HepG2 (cell line): ENCODE measurements at regions not wholly inside any gene's neighbourhood (a gene's known extent, or its start where the extent isn't known, plus 50 kb on each side); places are given as distances from the start of the nearest gene placed in this dataset.

ENCODE experiments used
- ATAC-seq: fragments of 200-7000 bp; cut with Tn5 transposase; 3 replicates; pipeline ENCODE4 v1.9.1; 2020; ENCODE audit warnings: mild to moderate bottlenecking, moderate library complexity
- BruUV-seq: library from RNA; stranded (reverse); fragments of 400-500 nt; replicated peaks from 2 replicates; lab custom pipeline; 2021; lab: Mats Ljungman, UMichigan
- CTCF ChIA-PET: fragments of 300-600 bp; formaldehyde crosslinking; extraction: SDS; loops from one replicate; lab custom pipeline; 2021; ENCODE audit warnings: low total read pairs, inconsistent platforms, low intra/inter-chr PET ratio; lab: Yijun Ruan, JAX
- POLR2A ChIA-PET: fragments of 350-600 bp; sonication (Branson Sonifier 250); formaldehyde crosslinking; loops from one replicate; lab custom pipeline; 2020; ENCODE audit warnings: antibody characterized with exemption, inconsistent platforms; lab: Yijun Ruan, JAX
- DNase-seq: peaks from one replicate; pipeline ENCODE4 v3.0.0-alpha.2; 2015; ENCODE audit warnings: low spot score
- FAIRE-seq: peaks from 3 replicates; lab custom pipeline; 2011; peaks lifted over from hg19 to GRCh38; lab: Jason Lieb, UNC
- H2AFZ ChIP-seq: one replicate; pipeline ENCODE4 v1.6.1; 2011; ENCODE audit warnings: low read length, inconsistent platforms
- H3K27ac ChIP-seq: fragments of 300-600 bp; 3 replicates; pipeline ENCODE4 v1.8.0; 2011; ENCODE audit warnings: mixed run types, mild to moderate bottlenecking, mixed read lengths, low read length, inconsistent platforms; ENCODE audit not compliant: insufficient read depth; ENCODE audit errors: extremely low read length
- H3K27me3 ChIP-seq, 2 experiments: fragments of 200-600 bp in 1 of 2; 2 replicates in 1 of 2; 3 replicates in 1 of 2; pipeline versions ENCODE4 v1.6.0 to v1.8.0; 2011; ENCODE audit warnings: low read length in 2 of 2, mild to moderate bottlenecking in 2 of 2, moderate library complexity in 2 of 2, inconsistent platforms in 1 of 2; ENCODE audit not compliant: insufficient read depth in 2 of 2, control insufficient read depth in 1 of 2
- H3K36me3 ChIP-seq, 2 experiments: fragments of 200-600 bp in 1 of 2; replicated peaks in 1 of 2; 2 replicates in 1 of 2; 3 replicates in 1 of 2; pipeline versions ENCODE4 v1.5.1 to v1.8.0; 2011; ENCODE audit warnings: low read length in 2 of 2, inconsistent platforms in 1 of 2; ENCODE audit not compliant: insufficient read depth in 2 of 2, control insufficient read depth in 1 of 2
- H3K4me1 ChIP-seq: 2 replicates; pipeline ENCODE4 v1.5.1; 2012; ENCODE audit warnings: low read length, inconsistent platforms; ENCODE audit not compliant: insufficient read depth
- H3K4me2 ChIP-seq: 2 replicates; pipeline ENCODE4 v1.6.0; 2011; ENCODE audit warnings: low read depth, low read length, inconsistent platforms
- H3K4me3 ChIP-seq, 3 experiments: fragments of 200-600 bp in 1 of 3; sonication (generic), shearing (Covaris generic) in 1 of 3; replicated peaks in 1 of 3; 2 replicates each; pipeline ENCODE4 v1.5.1; 2011 to 2016; ENCODE audit warnings: low read length in 3 of 3, inconsistent platforms in 2 of 3, low read depth in 2 of 3, mild to moderate bottlenecking in 2 of 3, control low read depth in 1 of 3, mixed read lengths in 1 of 3; ENCODE audit not compliant: insufficient read depth in 1 of 3
- H3K79me2 ChIP-seq: one replicate; pipeline ENCODE4 v1.6.1; 2011; ENCODE audit warnings: low read length, inconsistent platforms; ENCODE audit not compliant: insufficient read depth
- H3K9ac ChIP-seq: 2 replicates; pipeline ENCODE4 v1.6.0; 2011; ENCODE audit warnings: mild to moderate bottlenecking, low read depth, low read length, inconsistent platforms; ENCODE audit not compliant: insufficient read depth
- H3K9me3 ChIP-seq: 2 replicates; pipeline ENCODE4 v1.5.1; 2012; ENCODE audit warnings: mild to moderate bottlenecking, low read length
- H4K20me1 ChIP-seq: 2 replicates; pipeline ENCODE4 v1.6.0; 2011; ENCODE audit warnings: inconsistent platforms, mild to moderate bottlenecking, low read length, moderate library complexity; ENCODE audit not compliant: insufficient read depth
- AGO2 ChIP-seq: fragments of 200-400 bp; formaldehyde crosslinking; optimal IDR thresholded peaks from 2 replicates; pipeline ENCODE3; 2017; ENCODE audit warnings: mild to moderate bottlenecking, low read depth, low read length, moderate library complexity
- BCL6 ChIP-seq: IDR thresholded peaks from 2 replicates; pipeline ENCODE4 v1.6.1; 2016; ENCODE audit warnings: missing genetic modification reagents, missing compliant biosample characterization
- ELF1 ChIP-seq: sonication (generic); formaldehyde crosslinking; IDR thresholded peaks from 2 replicates; pipeline ENCODE4 v1.4.0; 2020; ENCODE audit warnings: missing genetic modification reagents
- HHEX ChIP-seq: IDR thresholded peaks from 2 replicates; pipeline ENCODE4 v1.6.1; 2016; ENCODE audit warnings: control low read depth
- JUNB ChIP-seq: sonication (generic); formaldehyde crosslinking; IDR thresholded peaks from 2 replicates; pipeline ENCODE4 v1.8.0; 2022; ENCODE audit warnings: missing genetic modification reagents, mild to moderate bottlenecking, borderline replicate concordance
- KDM2A ChIP-seq: sonication (generic); formaldehyde crosslinking; IDR thresholded peaks from 2 replicates; pipeline ENCODE4 v1.4.0; 2020; ENCODE audit warnings: low read depth, missing genetic modification reagents, borderline replicate concordance
- KMT2A ChIP-seq: sonication (generic); formaldehyde crosslinking; IDR thresholded peaks from 2 replicates; pipeline ENCODE4 v1.4.0; 2020; ENCODE audit warnings: missing genetic modification reagents
- MEF2D ChIP-seq: sonication (generic); formaldehyde crosslinking; IDR thresholded peaks from 2 replicates; pipeline ENCODE4 v1.5.1; 2020; ENCODE audit warnings: mild to moderate bottlenecking, missing genetic modification reagents
- NRL ChIP-seq: sonication (generic); formaldehyde crosslinking; IDR thresholded peaks from 2 replicates; pipeline ENCODE4 v1.5.0; 2020; ENCODE audit warnings: missing genetic modification reagents, mild to moderate bottlenecking, moderate library complexity, borderline replicate concordance
- PPARG ChIP-seq: conservative IDR thresholded peaks from 2 replicates; pipeline ENCODE4 v1.6.1; 2016; ENCODE audit warnings: missing biosample characterization, missing genetic modification reagents
- RARG ChIP-seq: sonication (generic); formaldehyde crosslinking; IDR thresholded peaks from 2 replicates; pipeline ENCODE4 v1.4.0; 2020; ENCODE audit warnings: low read depth, mild to moderate bottlenecking, missing genetic modification reagents
- RCOR2 ChIP-seq: IDR thresholded peaks from 2 replicates; pipeline ENCODE4 v1.6.1; 2016; ENCODE audit warnings: missing biosample characterization, missing genetic modification reagents
- SRSF1 ChIP-seq: fragments of 200-400 bp; formaldehyde crosslinking; optimal IDR thresholded peaks from 2 replicates; pipeline ENCODE3; 2017; ENCODE audit warnings: mild to moderate bottlenecking, low read depth, low read length, moderate library complexity
- TMF1 ChIP-seq: sonication (generic); formaldehyde crosslinking; IDR thresholded peaks from 2 replicates; pipeline ENCODE4 v1.8.1; 2022; ENCODE audit warnings: low read depth, missing genetic modification reagents
- ZNF253 ChIP-seq: sonication (generic); formaldehyde crosslinking; IDR thresholded peaks from 2 replicates; pipeline ENCODE4 v1.8.0; 2022; ENCODE audit warnings: mild to moderate bottlenecking, missing genetic modification reagents, borderline replicate concordance
- ZNF317 ChIP-seq: sonication (generic); formaldehyde crosslinking; IDR thresholded peaks from 2 replicates; pipeline ENCODE4 v1.5.0; 2020; ENCODE audit warnings: mild to moderate bottlenecking, missing genetic modification reagents
- ZNF746 ChIP-seq: sonication (generic); formaldehyde crosslinking; IDR thresholded peaks from 2 replicates; pipeline ENCODE4 v1.8.0; 2022; ENCODE audit warnings: mild to moderate bottlenecking, missing genetic modification reagents
- WGBS: methylation state at CpG from one replicate; pipeline ENCODE4 v1.1.6; 2017; ENCODE audit warnings: low lambda C conversion rate; 5-methylcytosine and 5-hydroxymethylcytosine counted together
- in situ Hi-C: cut with HindIII; loops from 2 replicates; pipeline ENCODE4 v1.10.0; 2017; ENCODE audit warnings: low pct_unique_long_range_greater_than_20kb; ENCODE audit not compliant: extremely low pct_ligation_motif_present
- intact Hi-C: fragments of 100-400 bp; cut with micrococcal nuclease; formaldehyde crosslinking; loops from one replicate; pipeline ENCODE4 v1.10.0; 2022; ENCODE audit not compliant: unreplicated experiment
- TF ChIP-seq, protein P1 (sequence below): sonication (generic); formaldehyde crosslinking; IDR thresholded peaks from 2 replicates; pipeline ENCODE4 v1.8.1; 2023; ENCODE audit warnings: mild to moderate bottlenecking, missing genetic modification reagents
- TF ChIP-seq, protein P2 (sequence below): sonication (generic); formaldehyde crosslinking; conservative IDR thresholded peaks from 2 replicates; pipeline ENCODE4 v1.4.0; 2020; ENCODE audit warnings: missing genetic modification reagents

DNA sequence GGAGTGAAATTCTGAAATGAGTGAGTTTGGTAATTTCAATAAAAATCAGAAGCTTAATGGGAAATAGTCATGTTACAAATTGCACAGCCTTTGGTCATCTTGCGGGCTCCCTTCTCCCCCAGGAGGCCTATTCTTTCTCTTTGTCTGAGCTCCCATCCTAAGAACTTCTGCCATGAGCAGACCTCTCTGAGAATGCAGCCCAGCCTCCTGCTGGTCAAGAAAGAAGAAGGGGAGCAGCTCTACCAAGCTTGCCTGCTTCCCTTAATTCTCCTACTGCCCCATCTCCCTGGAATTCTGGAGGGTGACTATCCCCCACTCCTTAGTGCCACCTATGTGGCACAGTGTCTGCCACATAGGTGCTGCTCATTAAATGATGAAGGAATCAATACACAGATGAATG is 300.7 kb upstream of the DAB1 start:
- BruUV-seq: no TSS peak
- no peak overlapping the region for H3K4me2 ChIP-seq
- WGBS: 37% methylated on average over 1 of the region's 1 CpG

DNA sequence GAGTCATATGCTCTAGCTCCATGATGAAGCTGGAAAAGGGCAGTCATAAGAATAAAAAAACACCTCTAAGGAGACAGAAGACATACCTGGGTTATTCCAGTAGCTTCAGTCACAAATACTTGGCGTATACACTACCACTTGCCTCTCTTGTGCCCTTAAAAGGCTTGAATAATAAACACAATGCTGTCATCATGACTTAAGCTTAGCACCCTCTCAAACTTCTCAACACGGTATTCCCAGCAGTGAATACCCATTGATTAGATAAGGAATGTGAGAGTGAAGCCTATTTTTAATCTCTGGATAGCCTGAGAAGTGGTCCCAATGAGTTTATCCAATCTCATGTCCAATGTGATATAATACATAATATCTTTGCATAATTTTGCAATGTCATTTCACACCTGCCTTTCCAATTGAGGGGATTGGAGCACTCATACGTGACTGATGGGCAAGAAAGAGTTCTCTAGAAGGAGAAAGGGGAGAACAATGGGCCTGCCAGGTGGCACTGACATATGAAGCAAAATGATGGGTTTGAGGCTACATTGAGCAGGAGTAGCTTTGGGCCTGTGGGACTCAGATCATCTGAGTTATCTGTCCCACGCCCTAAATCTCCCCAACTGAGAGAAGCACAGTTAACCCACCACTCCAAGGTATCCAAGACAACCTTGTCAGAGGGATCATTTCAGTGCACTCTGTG is 298.6 kb upstream of the DAB1 start:
- no peak overlapping the region for H3K27ac ChIP-seq
- DNase-seq: no peak
- no peaks in the 10 kb centered on the region for H3K9me3 ChIP-seq
- CTCF ChIA-PET: no interaction called here
- in situ Hi-C loops (no loop called here), intact Hi-C loops (no loop called here)
- no peak overlapping the region for H2AFZ ChIP-seq
- H3K4me3 ChIP-seq: no peak overlapping the region
- TF ChIP-seq RCOR2: no peak
- TF ChIP-seq HHEX (CRISPR knock-in tag): no peak
- TF ChIP-seq, protein P1, sequence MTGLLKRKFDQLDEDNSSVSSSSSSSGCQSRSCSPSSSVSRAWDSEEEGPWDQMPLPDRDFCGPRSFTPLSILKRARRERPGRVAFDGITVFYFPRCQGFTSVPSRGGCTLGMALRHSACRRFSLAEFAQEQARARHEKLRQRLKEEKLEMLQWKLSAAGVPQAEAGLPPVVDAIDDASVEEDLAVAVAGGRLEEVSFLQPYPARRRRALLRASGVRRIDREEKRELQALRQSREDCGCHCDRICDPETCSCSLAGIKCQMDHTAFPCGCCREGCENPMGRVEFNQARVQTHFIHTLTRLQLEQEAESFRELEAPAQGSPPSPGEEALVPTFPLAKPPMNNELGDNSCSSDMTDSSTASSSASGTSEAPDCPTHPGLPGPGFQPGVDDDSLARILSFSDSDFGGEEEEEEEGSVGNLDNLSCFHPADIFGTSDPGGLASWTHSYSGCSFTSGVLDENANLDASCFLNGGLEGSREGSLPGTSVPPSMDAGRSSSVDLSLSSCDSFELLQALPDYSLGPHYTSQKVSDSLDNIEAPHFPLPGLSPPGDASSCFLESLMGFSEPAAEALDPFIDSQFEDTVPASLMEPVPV: no peak
- no peak for TF ChIP-seq NRL (CRISPR knock-in tag)
- no peaks in the 10 kb centered on the region for H3K27me3 ChIP-seq
- no peaks in the 10 kb centered on the region for H4K20me1 ChIP-seq
- no TSS peak for BruUV-seq
- H3K9ac ChIP-seq: no peak overlapping the region
- WGBS: 3% methylated on average over 4 of the region's 4 CpGs
- no peaks in the 10 kb centered on the region for H3K79me2 ChIP-seq
- FAIRE-seq: no peak
- no peak for ATAC-seq
- no peaks in the 10 kb centered on the region for H3K4me1 ChIP-seq
- no peaks in the 10 kb centered on the region for H3K36me3 ChIP-seq
- POLR2A ChIA-PET: no interaction called here
- no peak overlapping the region for H3K4me2 ChIP-seq

More for the DNA sequence above, 300.7 kb upstream of the DAB1 start:
- no peak for ATAC-seq
- CTCF ChIA-PET: no interaction called here
- intact Hi-C loops (no loop called here), in situ Hi-C loops (no loop called here)
- H3K9ac ChIP-seq: no peak overlapping the region
- H3K27ac ChIP-seq: no peak overlapping the region
- H3K36me3 ChIP-seq: no peaks in the 10 kb centered on the region
- no peaks in the 10 kb centered on the region for H4K20me1 ChIP-seq
- POLR2A ChIA-PET: no interaction called here
- H3K79me2 ChIP-seq: no peaks in the 10 kb centered on the region
- no peaks in the 10 kb centered on the region for H3K9me3 ChIP-seq
- H3K27me3 ChIP-seq: no peaks in the 10 kb centered on the region
- no peaks in the 10 kb centered on the region for H3K4me1 ChIP-seq
- no peak overlapping the region for H3K4me3 ChIP-seq
- TF ChIP-seq, protein P2, sequence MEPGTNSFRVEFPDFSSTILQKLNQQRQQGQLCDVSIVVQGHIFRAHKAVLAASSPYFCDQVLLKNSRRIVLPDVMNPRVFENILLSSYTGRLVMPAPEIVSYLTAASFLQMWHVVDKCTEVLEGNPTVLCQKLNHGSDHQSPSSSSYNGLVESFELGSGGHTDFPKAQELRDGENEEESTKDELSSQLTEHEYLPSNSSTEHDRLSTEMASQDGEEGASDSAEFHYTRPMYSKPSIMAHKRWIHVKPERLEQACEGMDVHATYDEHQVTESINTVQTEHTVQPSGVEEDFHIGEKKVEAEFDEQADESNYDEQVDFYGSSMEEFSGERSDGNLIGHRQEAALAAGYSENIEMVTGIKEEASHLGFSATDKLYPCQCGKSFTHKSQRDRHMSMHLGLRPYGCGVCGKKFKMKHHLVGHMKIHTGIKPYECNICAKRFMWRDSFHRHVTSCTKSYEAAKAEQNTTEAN (CRISPR knock-in tag): no peak
- TF ChIP-seq PPARG (CRISPR knock-in tag): no peak
- TF ChIP-seq AGO2: no peak
- no peak for TF ChIP-seq RARG (CRISPR knock-in tag)
- TF ChIP-seq KDM2A (CRISPR knock-in tag): no peak
- no peak for TF ChIP-seq BCL6 (CRISPR knock-in tag)
- TF ChIP-seq ZNF253: no peak
- TF ChIP-seq ZNF317 (CRISPR knock-in tag): no peak
- TF ChIP-seq SRSF1: no peak
- TF ChIP-seq ZNF746 (CRISPR knock-in tag): no peak
- TF ChIP-seq MEF2D (CRISPR knock-in tag): no peak
- TF ChIP-seq ELF1: no peak
- no peak for TF ChIP-seq JUNB (CRISPR knock-in tag)
- TF ChIP-seq TMF1 (CRISPR knock-in tag): no peak
- no peak for TF ChIP-seq KMT2A (CRISPR knock-in tag)
- DNase-seq: no peak
- H2AFZ ChIP-seq: no peak overlapping the region
- FAIRE-seq: no peak
